Endothelial cell of umbilical vein (primary cell): ENCODE measurements at regions not wholly inside any gene's neighbourhood (a gene's known extent, or its start where the extent isn't known, plus 50 kb on each side); places are given as distances from the start of the nearest gene placed in this dataset.

ENCODE experiments used
- BruUV-seq: library from RNA; stranded (reverse); fragments of 400-500 nt; replicated peaks from 2 replicates; lab custom pipeline; 2021; lab: Mats Ljungman, UMichigan
- CTCF ChIA-PET: fragments of 300-600, 350-600 bp; sonication (Branson Sonifier 250); formaldehyde crosslinking; loops from one replicate; lab custom pipeline; 2021; ENCODE audit warnings: antibody characterized with exemption, inconsistent platforms; lab: Charles Lee
- POLR2A ChIA-PET: fragments of 300-600, 350-600 bp; sonication (Branson Sonifier 250); formaldehyde crosslinking; loops from one replicate; lab custom pipeline; 2021; ENCODE audit warnings: antibody characterized with exemption, inconsistent platforms; lab: Charles Lee
- DNase-seq: peaks from one replicate; pipeline ENCODE4 v3.0.0-alpha.2; 2011; ENCODE audit warnings: low read depth, low spot score
- FAIRE-seq: peaks from 2 replicates; lab custom pipeline; 2011; peaks lifted over from hg19 to GRCh38; lab: Jason Lieb, UNC
- H2AFZ ChIP-seq: 2 replicates; pipeline ENCODE4 v1.6.0; 2012; ENCODE audit warnings: low read depth, low read length, control low read depth, inconsistent platforms
- H3K27ac ChIP-seq: 2 replicates; pipeline ENCODE4 v1.5.1; 2011; ENCODE audit warnings: low read depth, mild to moderate bottlenecking, control low read depth, low read length, moderate library complexity; ENCODE audit not compliant: insufficient read depth
- H3K27me3 ChIP-seq, 2 experiments: 2 replicates each; pipeline versions ENCODE4 v1.6.0 to v1.6.1; 2011; ENCODE audit warnings: low read length in 2 of 2, mixed read lengths in 1 of 2; ENCODE audit not compliant: control insufficient read depth in 2 of 2, insufficient read depth in 2 of 2
- H3K36me3 ChIP-seq, 2 experiments: 2 replicates in 1 of 2; 3 replicates in 1 of 2; pipeline ENCODE4 v1.5.1; 2011; ENCODE audit warnings: low read length in 2 of 2, mild to moderate bottlenecking in 1 of 2, moderate library complexity in 1 of 2; ENCODE audit not compliant: control insufficient read depth in 2 of 2, insufficient read depth in 2 of 2; ENCODE audit errors: extremely low read depth in 1 of 2
- H3K4me1 ChIP-seq: 3 replicates; pipeline ENCODE4 v1.5.1; 2011; ENCODE audit warnings: mild to moderate bottlenecking, low read length; ENCODE audit not compliant: control insufficient read depth, insufficient read depth; ENCODE audit errors: extremely low read depth
- H3K4me2 ChIP-seq: 2 replicates; pipeline ENCODE4 v1.6.1; 2011; ENCODE audit warnings: low read length, control low read depth, mixed read lengths; ENCODE audit not compliant: insufficient read depth
- H3K4me3 ChIP-seq, 3 experiments: fragments of 200-600 bp in 1 of 3; sonication (generic), shearing (Covaris generic) in 1 of 3; replicated peaks in 1 of 3; 2 replicates each; pipeline ENCODE4 v1.5.1; 2011 to 2016; ENCODE audit warnings: control low read depth in 3 of 3, low read length in 3 of 3, mild to moderate bottlenecking in 2 of 3, inconsistent platforms in 1 of 3, low read depth in 1 of 3, moderate library complexity in 1 of 3; ENCODE audit not compliant: insufficient read depth in 1 of 3
- H3K79me2 ChIP-seq: 2 replicates; pipeline ENCODE4 v1.6.0; 2012; ENCODE audit warnings: low read length, inconsistent platforms; ENCODE audit not compliant: control insufficient read depth, insufficient read depth
- H3K9ac ChIP-seq: replicated peaks from 2 replicates; pipeline ENCODE3; 2011; ENCODE audit warnings: low read length, control low read depth; ENCODE audit not compliant: insufficient read depth; ENCODE audit errors: extremely low read depth
- H3K9me1 ChIP-seq: replicated peaks from 3 replicates; pipeline ENCODE4 v1.6.0; 2011; ENCODE audit warnings: mild to moderate bottlenecking, low read length; ENCODE audit not compliant: control insufficient read depth, insufficient read depth; ENCODE audit errors: extremely low read depth
- H3K9me3 ChIP-seq: replicated peaks from 2 replicates; pipeline ENCODE4 v1.5.1; 2012; ENCODE audit warnings: low read length, inconsistent platforms; ENCODE audit not compliant: control insufficient read depth, insufficient read depth
- H4K20me1 ChIP-seq: replicated peaks from 2 replicates; pipeline ENCODE3; 2011; ENCODE audit warnings: mild to moderate bottlenecking, low read length; ENCODE audit not compliant: control insufficient read depth, insufficient read depth; ENCODE audit errors: extremely low read depth
- CTCF ChIP-seq, 2 donors: IDR thresholded peaks; 1 replicate in 1 of 2; 2 replicates in 1 of 2; pipeline ENCODE4 v1.5.1; 2011; ENCODE audit warnings: low read length in 2 of 2, mild to moderate bottlenecking in 2 of 2, moderate library complexity in 2 of 2, control low read depth in 1 of 2, inconsistent platforms in 1 of 2, low read depth in 1 of 2; ENCODE audit not compliant: insufficient read depth in 1 of 2; ENCODE audit errors: extremely low read depth in 1 of 2
- EZH2 ChIP-seq: IDR thresholded peaks from 2 replicates; pipeline ENCODE4 v1.6.1; 2012; ENCODE audit warnings: borderline replicate concordance, low read depth, mild to moderate bottlenecking, moderate library complexity, low read length, inconsistent platforms; ENCODE audit not compliant: severe bottlenecking
- FOS ChIP-seq: IDR thresholded peaks from 2 replicates; pipeline ENCODE4 v1.6.1; 2011; ENCODE audit warnings: mild to moderate bottlenecking, low read length, moderate library complexity, borderline replicate concordance; ENCODE audit not compliant: insufficient read depth
- GATA2 ChIP-seq: IDR thresholded peaks from 2 replicates; pipeline ENCODE4 v1.7.0; 2011; ENCODE audit warnings: low read depth, mild to moderate bottlenecking, moderate library complexity, mixed read lengths, low read length; ENCODE audit not compliant: insufficient read length, insufficient read depth
- JUN ChIP-seq: IDR thresholded peaks from 2 replicates; pipeline ENCODE4 v1.6.1; 2011; ENCODE audit warnings: borderline replicate concordance, low read depth; ENCODE audit not compliant: insufficient read length, insufficient read depth
- MAX ChIP-seq: IDR thresholded peaks from 2 replicates; pipeline ENCODE4 v1.6.1; 2011; ENCODE audit not compliant: insufficient read depth, insufficient read length
- MYC ChIP-seq: IDR thresholded peaks from one replicate; pipeline ENCODE4 v1.6.1; 2011; ENCODE audit warnings: mild to moderate bottlenecking, low read depth, low read length
- POLR2A ChIP-seq: IDR thresholded peaks from 2 replicates; pipeline ENCODE4 v1.6.1; 2012; ENCODE audit warnings: low read depth, mild to moderate bottlenecking, control low read depth, low read length
- POLR2AphosphoS5 ChIP-seq: IDR thresholded peaks from 2 replicates; pipeline ENCODE4 v1.6.1; 2012; ENCODE audit warnings: low read depth, mild to moderate bottlenecking, control low read depth, low read length, moderate library complexity; ENCODE audit not compliant: insufficient read depth
- dilution Hi-C: fragments of 300-500 bp; cut with MboI; formaldehyde crosslinking; loops from one replicate; pipeline ENCODE4 v1.15.0; 2019; ENCODE audit warnings: low sequenced_read_pairs; ENCODE audit not compliant: extremely low pct_ligation_motif_present
- intact Hi-C: fragments of 100-400 bp; cut with micrococcal nuclease; formaldehyde crosslinking; loops from one replicate; pipeline ENCODE4 v1.10.0; 2022

GRCh38 chr10:81534991-81535390, 340.0 kb upstream of the NRG3 start:
- no peak overlapping the region for H3K27ac ChIP-seq
- H4K20me1 ChIP-seq = no peaks in the 10 kb centered on the region
- H3K9me3 ChIP-seq = no peaks in the 10 kb centered on the region
- no peaks in the 10 kb centered on the region for H3K27me3 ChIP-seq
- DNase-seq (no peak), FAIRE-seq (no peak)
- BruUV-seq = no TSS peak
- H3K9me1 ChIP-seq = no peaks in the 10 kb centered on the region
- ChIA-PET POLR2A (no interaction called here), CTCF (no interaction called here)
- no peaks in the 10 kb centered on the region for H3K79me2 ChIP-seq
- no peak overlapping the region for H3K4me2 ChIP-seq
- no peaks in the 10 kb centered on the region for H3K4me1 ChIP-seq
- dilution Hi-C loops (no loop called here), intact Hi-C loops (no loop called here)
- TF ChIP-seq POLR2A (no peak), EZH2 (no peak), POLR2AphosphoS5 (no peak), GATA2 (no peak), MAX (no peak), CTCF (IDR thresholded peaks at IDR 0.05; ENCODE audit: extremely low read depth in 1 of 2, insufficient read depth in 1 of 2, low read depth in 1 of 2, low read length in 2 of 2) (no peak), JUN (no peak), MYC (no peak), FOS (no peak)
- H3K4me3 ChIP-seq = no peak overlapping the region
- no peak overlapping the region for H2AFZ ChIP-seq
- no peaks in the 10 kb centered on the region for H3K36me3 ChIP-seq
- no peak overlapping the region for H3K9ac ChIP-seq
